CD14-positive monocyte (primary cell): ENCODE measurements at regions not wholly inside any gene's neighbourhood (a gene's known extent, or its start where the extent isn't known, plus 50 kb on each side); places are given as distances from the start of the nearest gene placed in this dataset.
"Not testable (repeated sequence)": the region's sequence is repeated elsewhere in the genome, so short reads cannot be mapped to it uniquely, and the experiment has no call there.

Experiments
- DNase-seq, 3 donors: peaks; one replicate each; pipeline ENCODE4 v3.0.0-alpha.2; 2011 to 2022
- H2AFZ ChIP-seq: 2 replicates; pipeline ENCODE4 v1.6.0; 2012; ENCODE audit warnings: mild to moderate bottlenecking, low read depth, low read length, inconsistent platforms; ENCODE audit not compliant: insufficient read depth, poor library complexity, severe bottlenecking
- H3K27ac ChIP-seq, 2 donors: 1 replicate in 1 of 2; 2 replicates in 1 of 2; pipeline ENCODE4 v1.5.1; 2012 to 2013; ENCODE audit warnings: low read length in 2 of 2, control low read depth in 1 of 2, inconsistent platforms in 1 of 2, low read depth in 1 of 2, mild to moderate bottlenecking in 1 of 2
- H3K27me3 ChIP-seq, 2 donors: one replicate each; pipeline versions ENCODE4 v1.6.0 to v1.6.1; 2011 to 2013; ENCODE audit warnings: low read length in 2 of 2; ENCODE audit not compliant: control insufficient read depth in 2 of 2, insufficient read depth in 2 of 2
- H3K36me3 ChIP-seq, 2 donors: replicated peaks in 1 of 2; 1 replicate in 1 of 2; 2 replicates in 1 of 2; pipeline versions ENCODE4 v1.5.1 to v1.6.1; 2012 to 2013; ENCODE audit warnings: low read length in 2 of 2, control low read depth in 1 of 2, inconsistent platforms in 1 of 2, mild to moderate bottlenecking in 1 of 2; ENCODE audit not compliant: insufficient read depth in 2 of 2, control insufficient read depth in 1 of 2
- H3K4me1 ChIP-seq, 2 donors: 1 replicate in 1 of 2; 2 replicates in 1 of 2; pipeline versions ENCODE4 v1.5.1 to v1.6.1; 2012 to 2013; ENCODE audit warnings: low read length in 2 of 2, control low read depth in 1 of 2, inconsistent platforms in 1 of 2, mild to moderate bottlenecking in 1 of 2, moderate library complexity in 1 of 2; ENCODE audit not compliant: insufficient read depth in 2 of 2, control insufficient read depth in 1 of 2
- H3K4me2 ChIP-seq: replicated peaks from 2 replicates; pipeline ENCODE3; 2012; ENCODE audit warnings: low read length, moderate library complexity, mild to moderate bottlenecking; ENCODE audit not compliant: poor library complexity, severe bottlenecking; ENCODE audit errors: extremely low read depth
- H3K4me3 ChIP-seq, 3 experiments: fragments of 200-600 bp in 1 of 3; sonication (generic) in 1 of 3; replicated peaks in 1 of 3; 1 replicate in 2 of 3; 2 replicates in 1 of 3; pipeline ENCODE4 v1.5.1; 2011 to 2013; ENCODE audit warnings: low read length in 3 of 3, mild to moderate bottlenecking in 3 of 3, control low read depth in 2 of 3, low read depth in 2 of 3, inconsistent platforms in 1 of 3, moderate library complexity in 1 of 3
- H3K79me2 ChIP-seq: 2 replicates; pipeline ENCODE4 v1.6.0; 2012; ENCODE audit warnings: mild to moderate bottlenecking, control low read depth, inconsistent platforms, low read length, moderate library complexity; ENCODE audit not compliant: insufficient read depth
- H3K9ac ChIP-seq: 2 replicates; pipeline ENCODE4 v1.6.0; 2017; ENCODE audit warnings: low read length, mild to moderate bottlenecking; ENCODE audit not compliant: insufficient read depth, poor library complexity, severe bottlenecking
- H3K9me3 ChIP-seq, 2 donors: replicated peaks in 1 of 2; 1 replicate in 1 of 2; 2 replicates in 1 of 2; pipeline versions ENCODE4 v1.5.1 to v1.6.1; 2012 to 2013; ENCODE audit warnings: low read length in 2 of 2, control low read depth in 1 of 2; ENCODE audit not compliant: control insufficient read depth in 1 of 2, insufficient read depth in 1 of 2
- H4K20me1 ChIP-seq: 2 replicates; pipeline ENCODE4 v1.6.0; 2012; ENCODE audit warnings: mild to moderate bottlenecking, low read length, control low read depth, moderate library complexity; ENCODE audit not compliant: insufficient read depth
- H3K27ac Mint-ChIP-seq, 7 donors: one replicate each; pipeline ENCODE4 v1.8.0; 2020; ENCODE audit warnings: mild to moderate bottlenecking in 7 of 7, mixed read lengths in 7 of 7, moderate library complexity in 6 of 7, inconsistent platforms in 2 of 7
- H3K27me3 Mint-ChIP-seq, 3 donors: one replicate each; pipeline ENCODE4 v1.8.0; 2021 to 2022; ENCODE audit warnings: low read depth in 3 of 3, mild to moderate bottlenecking in 3 of 3, mixed read lengths in 3 of 3, moderate library complexity in 3 of 3, inconsistent platforms in 1 of 3
- H3K36me3 Mint-ChIP-seq, 2 donors: one replicate each; pipeline ENCODE4 v1.8.0; 2020; ENCODE audit warnings: mixed read lengths in 2 of 2, inconsistent platforms in 1 of 2, mild to moderate bottlenecking in 1 of 2
- H3K4me1 Mint-ChIP-seq: one replicate; pipeline ENCODE4 v1.8.0; 2020; ENCODE audit warnings: mild to moderate bottlenecking, mixed read lengths
- H3K4me3 Mint-ChIP-seq, 2 donors: one replicate each; pipeline ENCODE4 v1.8.0; 2020; ENCODE audit warnings: mild to moderate bottlenecking in 2 of 2, mixed read lengths in 2 of 2, moderate library complexity in 1 of 2
- H3K9me3 Mint-ChIP-seq, 7 donors: one replicate each; pipeline ENCODE4 v1.8.0; 2020 to 2022; ENCODE audit warnings: mixed read lengths in 7 of 7, mild to moderate bottlenecking in 6 of 7, moderate library complexity in 6 of 7, inconsistent platforms in 2 of 7
- CTCF ChIP-seq: fragments of 200-600 bp; IDR thresholded peaks from one replicate; pipeline ENCODE4 v1.8.0; 2022; ENCODE audit warnings: antibody characterized with exemption, mild to moderate bottlenecking
- WGBS: methylation state at CpG from one replicate; pipeline ENCODE4 v1.1.5; 2013; ENCODE audit warnings: missing lambda C conversion rate; ENCODE audit not compliant: insufficient coverage; 5-methylcytosine and 5-hydroxymethylcytosine counted together
- intact Hi-C, 2 donors: fragments of 100-400 bp; cut with micrococcal nuclease; formaldehyde crosslinking; loops; one replicate each; pipeline versions ENCODE4 v1.15.0 to v1.15.1; 2023

GRCh38 chr7:25739143-25739542 lies 412.9 kb upstream of the NFE2L3 start:
- Mint-ChIP-seq H3K4me3 (no peak overlapping the region), H3K27ac (no peak overlapping the region), H3K4me1 (peaks cover 2% of the 10 kb centered on the region), H3K27me3 (peaks cover 5% of the 10 kb centered on the region in 3 donors), H3K9me3 (peaks cover 0 to 3% (median 0%) of the 10 kb centered on the region in 7 donors), H3K36me3 (no peaks in the 10 kb centered on the region)
- no peak overlapping the region for H3K4me2 ChIP-seq
- no peak overlapping the region for H2AFZ ChIP-seq
- no peaks in the 10 kb centered on the region for H3K9me3 ChIP-seq
- H3K27me3 ChIP-seq, result peaks cover 0 to 2% of the 10 kb centered on the region in 2 donors
- no peaks in the 10 kb centered on the region for H3K36me3 ChIP-seq
- H3K4me1 ChIP-seq, result peaks cover 0 to 3% of the 10 kb centered on the region in 2 donors
- intact Hi-C loops, result no loop called here
- DNase-seq, result no peak
- no peak overlapping the region for H3K9ac ChIP-seq
- WGBS, result 83% methylated on average over 2 of the region's 2 CpGs
- H3K79me2 ChIP-seq, result no peaks in the 10 kb centered on the region
- no peaks in the 10 kb centered on the region for H4K20me1 ChIP-seq
- TF ChIP-seq CTCF, result no peak
- no peak overlapping the region for H3K4me3 ChIP-seq
- no peak overlapping the region for H3K27ac ChIP-seq

- no peaks in the 10 kb centered on the region for H3K9me3 ChIP-seq
- no peaks in the 10 kb centered on the region for H3K4me1 ChIP-seq
- Mint-ChIP-seq H3K27me3 (peaks cover 0 to 3% (median 2%) of the 10 kb centered on the region in 3 donors), H3K27ac (no peak overlapping the region), H3K36me3 (no peaks in the 10 kb centered on the region), H3K4me1 (no peaks in the 10 kb centered on the region), H3K9me3 (peaks cover 0 to 3% (median 0%) of the 10 kb centered on the region in 7 donors), H3K4me3 (no peak overlapping the region)
- H3K36me3 ChIP-seq, result no peaks in the 10 kb centered on the region
- WGBS, result 64% methylated on average over 1 of the region's 3 CpGs
- H3K4me2 ChIP-seq, result no peak overlapping the region
- no peaks in the 10 kb centered on the region for H3K79me2 ChIP-seq
- no peak overlapping the region for H2AFZ ChIP-seq
- no peak for DNase-seq
- H3K27ac ChIP-seq, result no peak overlapping the region
- intact Hi-C loops, result no loop called here
- no peak for TF ChIP-seq CTCF
- H3K4me3 ChIP-seq, result no peak overlapping the region
- H3K27me3 ChIP-seq, result no peaks in the 10 kb centered on the region
- no peaks in the 10 kb centered on the region for H4K20me1 ChIP-seq
- no peak overlapping the region for H3K9ac ChIP-seq
These were observed 409.7 kb upstream of the NFE2L3 start for GRCh38 chr7:25742316-25742715.

GRCh38 chr7:25743670-25744451 lies 408.1 kb upstream of the NFE2L3 start:
- H3K4me2 ChIP-seq, H3K27me3 ChIP-seq, H3K27ac ChIP-seq, H4K20me1 ChIP-seq, H3K9me3 ChIP-seq, H3K4me1 ChIP-seq, H2AFZ ChIP-seq, H3K9me3 Mint-ChIP-seq, H3K4me1 Mint-ChIP-seq, H3K79me2 ChIP-seq, H3K4me3 Mint-ChIP-seq, H3K36me3 ChIP-seq, H3K27me3 Mint-ChIP-seq, H3K4me3 ChIP-seq, H3K9ac ChIP-seq, DNase-seq, intact Hi-C loops, H3K36me3 Mint-ChIP-seq, H3K27ac Mint-ChIP-seq: not testable (repeated sequence)
- 96% methylated on average over 11 of the region's 37 CpGs for WGBS
